GM23338 (cell line): ENCODE measurements at regions not wholly inside any gene's neighbourhood (a gene's known extent, or its start where the extent isn't known, plus 50 kb on each side); places are given as distances from the start of the nearest gene placed in this dataset.

Source experiments
- CREB1 ChIP-seq: fragments of 250-450 bp; sonication (Bioruptor Pico); IDR thresholded peaks from 2 replicates; pipeline ENCODE4 v1.5.0; 2020; ENCODE audit warnings: low read depth, mild to moderate bottlenecking, moderate library complexity
- CTCF ChIP-seq, 2 experiments: fragments of 200-600 bp in 1 of 2; sonication (generic) in 1 of 2; conservative IDR thresholded peaks; 2 replicates each; pipeline versions ENCODE4 v1.5.1 to v1.6.1; 2016 to 2017; ENCODE audit warnings: antibody characterized with exemption in 2 of 2, low read depth in 2 of 2, mild to moderate bottlenecking in 2 of 2, moderate library complexity in 1 of 2
- ETS1 ChIP-seq: IDR thresholded peaks from 2 replicates; pipeline ENCODE4 v1.6.1; 2016; ENCODE audit warnings: antibody characterized with exemption
- EZH2 ChIP-seq: fragments of 200-600 bp; sonication (generic); IDR thresholded peaks from one replicate; pipeline ENCODE4 v1.8.0; 2017; ENCODE audit warnings: antibody characterized with exemption, mild to moderate bottlenecking, low read depth; ENCODE audit not compliant: unreplicated experiment
- EZH2phosphoT487 ChIP-seq: fragments of 200-600 bp; sonication (generic); IDR thresholded peaks from one replicate; pipeline ENCODE4 v1.8.1; 2018; ENCODE audit warnings: antibody characterized with exemption; ENCODE audit not compliant: unreplicated experiment
- JUNB ChIP-seq: IDR thresholded peaks from one replicate; pipeline ENCODE4 v1.6.1; 2016; ENCODE audit warnings: antibody characterized with exemption; ENCODE audit not compliant: unreplicated experiment
- NANOG ChIP-seq: IDR thresholded peaks from 2 replicates; pipeline ENCODE4 v1.6.1; 2016; ENCODE audit warnings: antibody characterized with exemption, borderline replicate concordance
- POLR2AphosphoS5 ChIP-seq: IDR thresholded peaks from 2 replicates; pipeline ENCODE4 v1.6.1; 2016; ENCODE audit warnings: antibody characterized with exemption, low read depth
- REST ChIP-seq: IDR thresholded peaks from one replicate; pipeline ENCODE4 v1.6.1; 2018; ENCODE audit warnings: antibody characterized with exemption; ENCODE audit not compliant: unreplicated experiment
- STAT1 ChIP-seq: IDR thresholded peaks from one replicate; pipeline ENCODE4 v1.6.1; 2016; ENCODE audit warnings: antibody characterized with exemption; ENCODE audit not compliant: unreplicated experiment
- ZNF114 ChIP-seq: fragments of 250-450 bp; sonication (Bioruptor Pico); IDR thresholded peaks from 2 replicates; pipeline ENCODE4 v1.5.0; 2020; ENCODE audit warnings: mild to moderate bottlenecking, moderate library complexity

- no peak for TF ChIP-seq CTCF (conservative IDR thresholded peaks at IDR 0.05; ENCODE audit: low read depth in 2 of 2)
- TF ChIP-seq CREB1 (CRISPR knock-in tag) = no peak
- TF ChIP-seq POLR2AphosphoS5 = no peak
- no peak for TF ChIP-seq EZH2
- no peak for TF ChIP-seq EZH2phosphoT487
- TF ChIP-seq REST = no peak
- TF ChIP-seq STAT1 = no peak
- no peak for TF ChIP-seq NANOG
- no peak for TF ChIP-seq ETS1
- no peak for TF ChIP-seq ZNF114
- TF ChIP-seq JUNB = no peak
Measured at GRCh38 chr2:234615643-234616356, 118.9 kb upstream of the ARL4C start.
